ENCODE measurements at regions not wholly inside any gene's neighbourhood (a gene's known extent, or its start where the extent isn't known, plus 50 kb on each side); places are given as distances from the start of the nearest gene placed in this dataset.

DNA sequence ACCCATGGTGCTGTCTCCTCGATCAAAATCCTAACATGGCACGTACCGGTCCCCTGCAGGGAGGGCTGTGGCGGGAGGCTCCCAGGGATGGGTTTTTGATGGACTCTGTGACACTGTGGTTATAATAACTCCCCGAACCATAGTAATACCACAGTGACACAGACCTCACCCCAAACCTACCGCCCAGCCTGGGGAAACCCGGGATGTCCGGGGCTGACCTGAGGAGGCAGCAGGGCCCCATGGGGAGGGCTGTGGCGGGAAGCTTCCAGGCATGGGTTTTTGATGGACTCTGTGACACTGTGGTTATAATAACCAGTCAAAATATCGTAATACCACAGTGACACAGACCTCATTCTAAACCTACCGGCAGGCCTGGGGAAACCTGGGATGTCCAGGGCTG is 378.0 kb downstream of the TMEM121 start:
- H3K27ac Mint-ChIP-seq (ENCODE audit: unreplicated experiment), result no peak overlapping the region
- Histone ChIP-seq H3K4me2 (ENCODE audit: low read length) (no peak overlapping the region), H3K9ac (ENCODE audit: low read length) (no peak overlapping the region), H3K27ac (ENCODE audit: low read depth, low read length) (no peak overlapping the region), H3K4me1 (ENCODE audit: insufficient read depth, low read length) (no peaks in the 10 kb centered on the region), H3K36me3 (ENCODE audit: insufficient read depth, low read length) (no peaks in the 10 kb centered on the region), H4K20me1 (ENCODE audit: insufficient read depth, low read length) (no peaks in the 10 kb centered on the region), H3K79me2 (ENCODE audit: insufficient read depth, low read length) (no peaks in the 10 kb centered on the region), H2AFZ (ENCODE audit: low read depth, low read length) (no peak overlapping the region), H3K27me3 (ENCODE audit: insufficient read depth, low read length) (no peaks in the 10 kb centered on the region), H3K9me3 (ENCODE audit: insufficient read depth, low read depth, low read length) (peaks cover 20% of the 10 kb centered on the region), H3K4me3 (ENCODE audit: insufficient read depth, low read depth, low read length) (no peak overlapping the region)
- no peak overlapping the region for H3K4me3 Mint-ChIP-seq (ENCODE audit: unreplicated experiment)
- no peak for DNase-seq (ENCODE audit: low read depth)
- H3K36me3 Mint-ChIP-seq (ENCODE audit: low read depth, unreplicated experiment), result no peaks in the 10 kb centered on the region
- FAIRE-seq, result no peak
- no peaks in the 10 kb centered on the region for H3K4me1 Mint-ChIP-seq (ENCODE audit: low read depth, unreplicated experiment)
- TF ChIP-seq, protein P1, sequence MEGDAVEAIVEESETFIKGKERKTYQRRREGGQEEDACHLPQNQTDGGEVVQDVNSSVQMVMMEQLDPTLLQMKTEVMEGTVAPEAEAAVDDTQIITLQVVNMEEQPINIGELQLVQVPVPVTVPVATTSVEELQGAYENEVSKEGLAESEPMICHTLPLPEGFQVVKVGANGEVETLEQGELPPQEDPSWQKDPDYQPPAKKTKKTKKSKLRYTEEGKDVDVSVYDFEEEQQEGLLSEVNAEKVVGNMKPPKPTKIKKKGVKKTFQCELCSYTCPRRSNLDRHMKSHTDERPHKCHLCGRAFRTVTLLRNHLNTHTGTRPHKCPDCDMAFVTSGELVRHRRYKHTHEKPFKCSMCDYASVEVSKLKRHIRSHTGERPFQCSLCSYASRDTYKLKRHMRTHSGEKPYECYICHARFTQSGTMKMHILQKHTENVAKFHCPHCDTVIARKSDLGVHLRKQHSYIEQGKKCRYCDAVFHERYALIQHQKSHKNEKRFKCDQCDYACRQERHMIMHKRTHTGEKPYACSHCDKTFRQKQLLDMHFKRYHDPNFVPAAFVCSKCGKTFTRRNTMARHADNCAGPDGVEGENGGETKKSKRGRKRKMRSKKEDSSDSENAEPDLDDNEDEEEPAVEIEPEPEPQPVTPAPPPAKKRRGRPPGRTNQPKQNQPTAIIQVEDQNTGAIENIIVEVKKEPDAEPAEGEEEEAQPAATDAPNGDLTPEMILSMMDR (IDR thresholded peaks at IDR 0.05; ENCODE audit: insufficient read depth, low read depth, low read length), result no peak
- no peak for TF ChIP-seq EZH2 (IDR thresholded peaks at IDR 0.05; ENCODE audit: insufficient read depth, low read length)
- H3K27me3 Mint-ChIP-seq (ENCODE audit: low read depth, unreplicated experiment), result no peaks in the 10 kb centered on the region
- peaks cover 19% of the 10 kb centered on the region for H3K9me3 Mint-ChIP-seq (ENCODE audit: unreplicated experiment)

DNA sequence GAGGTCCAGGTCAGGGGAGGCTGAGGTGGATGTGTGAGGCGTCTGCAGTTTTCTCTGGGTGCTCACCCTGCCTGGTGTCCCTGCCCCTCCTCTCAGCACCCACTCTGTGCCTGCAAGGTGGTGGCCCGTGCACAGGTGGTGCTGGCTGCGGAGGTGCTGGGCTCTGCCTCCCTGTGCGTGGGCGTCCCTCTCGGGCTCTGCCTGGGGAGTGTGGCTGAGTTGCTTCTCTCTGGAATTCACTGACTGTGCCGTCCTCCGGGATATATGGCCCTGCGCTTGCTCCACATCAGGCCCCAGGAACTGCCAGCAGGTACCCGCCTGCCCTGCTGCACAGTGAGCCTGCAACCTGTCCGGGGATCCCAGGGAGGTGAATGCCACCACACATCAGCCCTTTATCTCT is 379.1 kb downstream of the TMEM121 start:
- H3K4me1 Mint-ChIP-seq (ENCODE audit: low read depth, unreplicated experiment), result no peaks in the 10 kb centered on the region
- Histone ChIP-seq H4K20me1 (ENCODE audit: insufficient read depth, low read length) (no peaks in the 10 kb centered on the region), H3K27ac (ENCODE audit: low read depth, low read length) (no peak overlapping the region), H3K79me2 (ENCODE audit: insufficient read depth, low read length) (no peaks in the 10 kb centered on the region), H3K4me3 (ENCODE audit: insufficient read depth, low read depth, low read length) (no peak overlapping the region), H3K36me3 (ENCODE audit: insufficient read depth, low read length) (no peaks in the 10 kb centered on the region), H3K9me3 (ENCODE audit: insufficient read depth, low read depth, low read length) (peaks cover 23% of the 10 kb centered on the region), H2AFZ (ENCODE audit: low read depth, low read length) (no peak overlapping the region), H3K9ac (ENCODE audit: low read length) (no peak overlapping the region), H3K27me3 (ENCODE audit: insufficient read depth, low read length) (no peaks in the 10 kb centered on the region), H3K4me2 (ENCODE audit: low read length) (no peak overlapping the region), H3K4me1 (ENCODE audit: insufficient read depth, low read length) (no peaks in the 10 kb centered on the region)
- no peaks in the 10 kb centered on the region for H3K36me3 Mint-ChIP-seq (ENCODE audit: low read depth, unreplicated experiment)
- peaks cover 19% of the 10 kb centered on the region for H3K9me3 Mint-ChIP-seq (ENCODE audit: unreplicated experiment)
- TF ChIP-seq EZH2 (IDR thresholded peaks at IDR 0.05; ENCODE audit: insufficient read depth, low read length), result no peak
- TF ChIP-seq, protein P1 (IDR thresholded peaks at IDR 0.05; ENCODE audit: insufficient read depth, low read depth, low read length), result no peak
- no peak overlapping the region for H3K4me3 Mint-ChIP-seq (ENCODE audit: unreplicated experiment)
- H3K27me3 Mint-ChIP-seq (ENCODE audit: low read depth, unreplicated experiment), result no peaks in the 10 kb centered on the region
- no peak overlapping the region for H3K27ac Mint-ChIP-seq (ENCODE audit: unreplicated experiment)
- DNase-seq (ENCODE audit: low read depth) (no peak), FAIRE-seq (no peak)

DNA sequence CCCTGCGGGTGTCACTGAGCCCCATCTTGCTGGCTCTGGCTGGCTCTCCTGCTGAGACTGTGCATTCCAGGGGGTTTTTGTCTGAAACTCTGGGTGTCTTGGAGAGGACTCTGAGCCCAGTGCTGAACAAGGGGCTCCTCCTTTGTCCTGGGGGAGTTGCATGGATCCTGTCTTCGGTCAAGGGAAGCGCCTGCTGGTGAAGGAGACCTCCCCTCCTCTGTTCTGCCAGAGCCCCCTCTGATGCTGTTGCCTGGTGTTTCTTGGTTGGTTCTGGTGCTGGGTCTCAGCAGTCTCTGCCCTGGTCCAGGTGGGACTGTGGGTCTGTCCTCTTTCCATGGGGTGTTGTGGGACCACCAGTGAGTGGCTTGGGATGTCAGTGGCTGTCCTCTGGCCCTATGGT is 380.9 kb downstream of the TMEM121 start:
- no peaks in the 10 kb centered on the region for H4K20me1 ChIP-seq (ENCODE audit: insufficient read depth, low read length)
- H3K27ac ChIP-seq (ENCODE audit: low read depth, low read length), result no peak overlapping the region
- no peak overlapping the region for H2AFZ ChIP-seq (ENCODE audit: low read depth, low read length)
- H3K27me3 Mint-ChIP-seq (ENCODE audit: low read depth, unreplicated experiment), result no peaks in the 10 kb centered on the region
- no peaks in the 10 kb centered on the region for H3K4me1 Mint-ChIP-seq (ENCODE audit: low read depth, unreplicated experiment)
- peaks cover 19% of the 10 kb centered on the region for H3K9me3 Mint-ChIP-seq (ENCODE audit: unreplicated experiment)
- peaks cover 18% of the 10 kb centered on the region for H3K9me3 ChIP-seq (ENCODE audit: insufficient read depth, low read depth, low read length)
- H3K4me3 Mint-ChIP-seq (ENCODE audit: unreplicated experiment), result no peak overlapping the region
- DNase-seq (ENCODE audit: low read depth) (no peak), FAIRE-seq (no peak)
- H3K36me3 ChIP-seq (ENCODE audit: insufficient read depth, low read length), result no peaks in the 10 kb centered on the region
- H3K9ac ChIP-seq (ENCODE audit: low read length), result no peak overlapping the region
- no peaks in the 10 kb centered on the region for H3K27me3 ChIP-seq (ENCODE audit: insufficient read depth, low read length)
- no peak for TF ChIP-seq EZH2 (IDR thresholded peaks at IDR 0.05; ENCODE audit: insufficient read depth, low read length)
- TF ChIP-seq, protein P1 (IDR thresholded peaks at IDR 0.05; ENCODE audit: insufficient read depth, low read depth, low read length), result no peak
- H3K79me2 ChIP-seq (ENCODE audit: insufficient read depth, low read length), result no peaks in the 10 kb centered on the region
- H3K36me3 Mint-ChIP-seq (ENCODE audit: low read depth, unreplicated experiment), result no peaks in the 10 kb centered on the region
- no peak overlapping the region for H3K4me2 ChIP-seq (ENCODE audit: low read length)
- H3K27ac Mint-ChIP-seq (ENCODE audit: unreplicated experiment), result no peak overlapping the region
- H3K4me3 ChIP-seq (ENCODE audit: insufficient read depth, low read depth, low read length), result no peak overlapping the region
- no peaks in the 10 kb centered on the region for H3K4me1 ChIP-seq (ENCODE audit: insufficient read depth, low read length)
